H9 (cell line): ENCODE measurements at regions not wholly inside any gene's neighbourhood (a gene's known extent, or its start where the extent isn't known, plus 50 kb on each side); places are given as distances from the start of the nearest gene placed in this dataset.

Source experiments
- DNase-seq: peaks from one replicate; pipeline ENCODE4 v3.0.0-alpha.2; 2017
- H2AFZ ChIP-seq: one replicate; pipeline ENCODE4 v1.6.1; 2013; ENCODE audit warnings: mild to moderate bottlenecking, low read length, control low read depth, moderate library complexity
- H2AK5ac ChIP-seq: 2 replicates; pipeline ENCODE4 v1.6.1; 2013; ENCODE audit warnings: low read length, control low read depth, mixed read lengths; ENCODE audit not compliant: insufficient read length
- H2BK120ac ChIP-seq: one replicate; pipeline ENCODE4 v1.6.1; 2013; ENCODE audit warnings: low read depth, mild to moderate bottlenecking, low read length, control low read depth, inconsistent platforms; ENCODE audit not compliant: poor library complexity, severe bottlenecking
- H2BK12ac ChIP-seq: 2 replicates; pipeline ENCODE4 v1.6.1; 2013; ENCODE audit warnings: low read length, control low read depth, mixed read lengths, low read depth; ENCODE audit not compliant: insufficient read length
- H2BK15ac ChIP-seq: 2 replicates; pipeline ENCODE4 v1.6.1; 2013; ENCODE audit warnings: low read depth, low read length, control low read depth
- H2BK20ac ChIP-seq: one replicate; pipeline ENCODE4 v1.6.1; 2013; ENCODE audit warnings: low read depth, mild to moderate bottlenecking, low read length, control low read depth, inconsistent platforms; ENCODE audit not compliant: poor library complexity, severe bottlenecking
- H2BK5ac ChIP-seq: 2 replicates; pipeline ENCODE4 v1.6.1; 2013; ENCODE audit warnings: low read length, control low read depth, mixed read lengths; ENCODE audit not compliant: insufficient read length
- H3K14ac ChIP-seq: 2 replicates; pipeline ENCODE4 v1.6.1; 2013; ENCODE audit warnings: low read length, control low read depth; ENCODE audit not compliant: insufficient read depth
- H3K18ac ChIP-seq: 2 replicates; pipeline ENCODE4 v1.6.1; 2013; ENCODE audit warnings: low read depth, mild to moderate bottlenecking, mixed read lengths, low read length, control low read depth; ENCODE audit not compliant: insufficient read length
- H3K23ac ChIP-seq: 2 replicates; pipeline ENCODE4 v1.6.1; 2013; ENCODE audit warnings: low read length, control low read depth, mixed read lengths, low read depth; ENCODE audit not compliant: insufficient read length
- H3K23me2 ChIP-seq: 2 replicates; pipeline ENCODE4 v1.6.1; 2013; ENCODE audit warnings: low read depth, mild to moderate bottlenecking, mixed read lengths, low read length, control low read depth; ENCODE audit not compliant: insufficient read length, poor library complexity, severe bottlenecking
- H3K27ac ChIP-seq: 2 replicates; pipeline ENCODE4 v1.5.1; 2013; ENCODE audit warnings: low read length, control low read depth, mixed read lengths, low read depth; ENCODE audit not compliant: insufficient read length
- H3K27me3 ChIP-seq: 2 replicates; pipeline ENCODE4 v1.6.1; 2013; ENCODE audit warnings: low read length, control low read depth, inconsistent platforms; ENCODE audit not compliant: insufficient read depth
- H3K4ac ChIP-seq: 2 replicates; pipeline ENCODE4 v1.6.1; 2013; ENCODE audit warnings: low read depth, mild to moderate bottlenecking, control low read depth, inconsistent platforms, low read length, moderate library complexity
- H3K4me1 ChIP-seq: 2 replicates; pipeline ENCODE4 v1.6.1; 2013; ENCODE audit warnings: low read length, control low read depth, inconsistent platforms; ENCODE audit not compliant: insufficient read depth
- H3K4me2 ChIP-seq: 2 replicates; pipeline ENCODE4 v1.6.1; 2013; ENCODE audit warnings: low read length, control low read depth, mixed read lengths; ENCODE audit not compliant: insufficient read length, insufficient read depth
- H3K56ac ChIP-seq: 2 replicates; pipeline ENCODE4 v1.6.1; 2013; ENCODE audit warnings: low read depth, mild to moderate bottlenecking, mixed read lengths, low read length, control low read depth; ENCODE audit not compliant: insufficient read length
- H3K79me1 ChIP-seq: 2 replicates; pipeline ENCODE4 v1.6.1; 2013; ENCODE audit warnings: low read depth, mild to moderate bottlenecking, moderate library complexity, low read length, control low read depth, inconsistent platforms; ENCODE audit not compliant: insufficient read depth, poor library complexity, severe bottlenecking
- H3K79me2 ChIP-seq: 2 replicates; pipeline ENCODE4 v1.6.1; 2013; ENCODE audit warnings: low read length, control low read depth, inconsistent platforms; ENCODE audit not compliant: insufficient read depth
- H3K9ac ChIP-seq: 2 replicates; pipeline ENCODE4 v1.6.1; 2013; ENCODE audit warnings: low read length, control low read depth, mixed read lengths; ENCODE audit not compliant: insufficient read length; ENCODE audit errors: extremely low read depth
- H3K9me3 ChIP-seq: one replicate; pipeline ENCODE4 v1.6.1; 2013; ENCODE audit warnings: low read depth, low read length, inconsistent platforms; ENCODE audit not compliant: control insufficient read depth
- H3T11ph ChIP-seq: one replicate; pipeline ENCODE4 v1.6.1; 2013; ENCODE audit warnings: mild to moderate bottlenecking, low read length, control low read depth, inconsistent platforms
- H4K20me1 ChIP-seq: one replicate; pipeline ENCODE4 v1.6.1; 2013; ENCODE audit not compliant: control insufficient read depth, insufficient read length, insufficient read depth
- H4K5ac ChIP-seq: 2 replicates; pipeline ENCODE4 v1.6.1; 2013; ENCODE audit warnings: low read depth, mild to moderate bottlenecking, mixed read lengths, low read length, control low read depth; ENCODE audit not compliant: insufficient read length
- H4K8ac ChIP-seq: replicated peaks from 2 replicates; pipeline ENCODE4 v1.6.1; 2013; ENCODE audit warnings: low read length, control low read depth, mixed read lengths, low read depth; ENCODE audit not compliant: insufficient read length
- H4K91ac ChIP-seq: 2 replicates; pipeline ENCODE4 v1.6.1; 2013; ENCODE audit warnings: low read depth, mild to moderate bottlenecking, moderate library complexity, mixed read lengths, low read length, control low read depth; ENCODE audit not compliant: insufficient read length
- H3K27ac Mint-ChIP-seq, 3 experiments: 2 replicates in 2 of 3; 3 replicates in 1 of 3; pipeline ENCODE4 v1.8.0; 2020 to 2021; ENCODE audit warnings: mixed read lengths in 3 of 3, mild to moderate bottlenecking in 1 of 3, moderate library complexity in 1 of 3
- H3K27me3 Mint-ChIP-seq: 2 replicates; pipeline ENCODE4 v1.8.0; 2021; ENCODE audit warnings: low read depth, mild to moderate bottlenecking, moderate library complexity, mixed read lengths
- H3K36me3 Mint-ChIP-seq, 3 experiments: 2 replicates in 2 of 3; 3 replicates in 1 of 3; pipeline ENCODE4 v1.8.0; 2020 to 2021; ENCODE audit warnings: low read depth in 3 of 3, mixed read lengths in 3 of 3; ENCODE audit not compliant: insufficient read depth in 1 of 3
- H3K4me1 Mint-ChIP-seq, 2 experiments: 2 replicates each; pipeline ENCODE4 v1.8.0; 2020; ENCODE audit warnings: mixed read lengths in 2 of 2
- H3K4me3 Mint-ChIP-seq, 2 experiments: 2 replicates in 1 of 2; 3 replicates in 1 of 2; pipeline ENCODE4 v1.8.0; 2020 to 2021; ENCODE audit warnings: mild to moderate bottlenecking in 2 of 2, mixed read lengths in 2 of 2, moderate library complexity in 1 of 2
- H3K9me3 Mint-ChIP-seq, 2 experiments: 2 replicates in 1 of 2; 3 replicates in 1 of 2; pipeline ENCODE4 v1.8.0; 2020; ENCODE audit warnings: mild to moderate bottlenecking in 2 of 2, mixed read lengths in 2 of 2, moderate library complexity in 1 of 2
- CTCF ChIP-seq: fragments of 200-600 bp; sonication (generic); conservative IDR thresholded peaks from 3 replicates; pipeline ENCODE4 v1.8.0; 2021; ENCODE audit warnings: antibody characterized with exemption, mild to moderate bottlenecking
- whole genome bisulfite sequencing: extraction: QIAGEN DNeasy Blood & Tissue Kit; methylation state at CpG from one replicate; pipeline ENCODE4 v1.1.7; 2013; ENCODE audit warnings: missing lambda C conversion rate, low lambda C conversion rate, mixed read lengths; ENCODE audit not compliant: insufficient read length; ENCODE audit errors: extremely low coverage; 5-methylcytosine and 5-hydroxymethylcytosine counted together

- Mint-ChIP-seq H3K4me3 (peak overlapping the region in 1 of 2 experiments; percentile 48; a peak in 2 of 5 replicates), H3K9me3 (peaks cover 0 to 4% of the 10 kb centered on the region in 2 experiments; a peak in 2 of 5 replicates), H3K27ac (peak overlapping the region; percentile 78 to 97 (median 92)), H3K4me1 (peaks cover 49 to 50% of the 10 kb centered on the region in 2 experiments), H3K36me3 (peaks cover 0 to 8% (median 0%) of the 10 kb centered on the region in 3 experiments; a peak in 3 of 7 replicates), H3K27me3 (no peaks in the 10 kb centered on the region)
- Histone ChIP-seq H2AFZ (no peak overlapping the region), H3K79me1 (no peaks in the 10 kb centered on the region), H2BK120ac (no peak overlapping the region), H3K56ac (no peak overlapping the region), H2BK12ac (no peak overlapping the region), H2BK5ac (no peak overlapping the region), H4K5ac (no peak overlapping the region), H4K8ac (no peak overlapping the region), H3K4ac (no peak overlapping the region), H4K91ac (no peak overlapping the region), H3K27ac (peak overlapping the region; percentile 38), H2AK5ac (no peak overlapping the region), H3K79me2 (no peaks in the 10 kb centered on the region), H3K9ac (no peak overlapping the region), H2BK15ac (no peak overlapping the region), H3K14ac (no peak overlapping the region), H3K9me3 (no peaks in the 10 kb centered on the region), H3K23me2 (no peaks in the 10 kb centered on the region), H3K4me1 (peaks cover 5% of the 10 kb centered on the region; the same call in 1 of the 2 replicates), H3T11ph (no peak overlapping the region), H2BK20ac (no peak overlapping the region), H3K18ac (no peak overlapping the region), H3K23ac (no peak overlapping the region), H3K4me2 (no peak overlapping the region), H3K27me3 (no peaks in the 10 kb centered on the region), H4K20me1 (no peaks in the 10 kb centered on the region)
- WGBS: no CpG with 5 or more reads among the region's 5 CpGs
- DNase-seq: no peak
- no peak for TF ChIP-seq CTCF
Observed at GRCh38 chr2:12083713-12084419, 337.4 kb downstream of the LPIN1 start.
